HG03442 (cell line): ENCODE measurements at regions not wholly inside any gene's neighbourhood (a gene's known extent, or its start where the extent isn't known, plus 50 kb on each side); places are given as distances from the start of the nearest gene placed in this dataset.
A peak's percentile ranks its signal among the peaks of the same experiment; 100 is the strongest.
"Not testable (repeated sequence)": the region's sequence is repeated elsewhere in the genome, so short reads cannot be mapped to it uniquely, and the experiment has no call there.

Experiments
- ATAC-seq: cut with Tn5 transposase; IDR thresholded peaks from one replicate; pipeline ENCODE4 v1.9.1; 2021; ENCODE audit warnings: mild to moderate bottlenecking, moderate library complexity; ENCODE audit not compliant: unreplicated experiment

DNA sequence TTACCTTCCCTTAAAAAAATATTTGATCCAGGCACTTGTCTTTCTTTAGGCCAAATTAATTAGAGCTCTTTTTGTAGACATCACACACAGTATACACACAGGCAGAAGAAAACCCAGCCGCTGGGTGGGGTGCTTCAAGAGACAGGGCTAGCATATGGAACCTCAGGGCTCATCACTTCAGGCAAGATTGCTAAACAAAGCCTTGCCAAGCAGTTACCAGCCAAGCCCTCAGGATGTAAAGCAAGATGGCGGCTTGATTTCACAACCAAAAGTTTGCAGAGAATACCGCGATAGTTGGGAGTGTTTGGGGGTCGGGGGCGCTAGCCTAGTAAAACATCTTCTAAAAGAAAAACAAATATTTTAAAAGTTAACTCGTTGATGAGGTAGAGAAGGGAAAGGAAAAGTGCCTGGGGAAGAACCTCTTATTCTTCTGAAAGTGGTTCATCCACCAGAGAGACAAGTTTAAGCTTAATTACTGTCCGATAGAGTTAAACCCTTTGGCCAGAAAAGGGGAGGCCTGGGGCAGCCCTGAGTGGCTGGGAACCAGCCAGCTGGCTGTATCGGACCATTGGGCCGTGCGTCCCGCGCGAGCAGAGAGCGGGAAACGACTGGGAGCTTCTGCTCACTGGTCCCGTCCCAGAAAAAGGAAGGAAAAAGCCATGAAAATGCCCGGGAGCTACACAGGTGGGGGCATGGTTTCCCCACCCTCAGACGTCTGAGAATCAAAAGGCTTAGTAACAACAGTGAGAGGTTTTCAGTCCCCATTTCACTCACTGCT, 254.9 kb upstream of the PCDH20 start:
- no peak for ATAC-seq

DNA sequence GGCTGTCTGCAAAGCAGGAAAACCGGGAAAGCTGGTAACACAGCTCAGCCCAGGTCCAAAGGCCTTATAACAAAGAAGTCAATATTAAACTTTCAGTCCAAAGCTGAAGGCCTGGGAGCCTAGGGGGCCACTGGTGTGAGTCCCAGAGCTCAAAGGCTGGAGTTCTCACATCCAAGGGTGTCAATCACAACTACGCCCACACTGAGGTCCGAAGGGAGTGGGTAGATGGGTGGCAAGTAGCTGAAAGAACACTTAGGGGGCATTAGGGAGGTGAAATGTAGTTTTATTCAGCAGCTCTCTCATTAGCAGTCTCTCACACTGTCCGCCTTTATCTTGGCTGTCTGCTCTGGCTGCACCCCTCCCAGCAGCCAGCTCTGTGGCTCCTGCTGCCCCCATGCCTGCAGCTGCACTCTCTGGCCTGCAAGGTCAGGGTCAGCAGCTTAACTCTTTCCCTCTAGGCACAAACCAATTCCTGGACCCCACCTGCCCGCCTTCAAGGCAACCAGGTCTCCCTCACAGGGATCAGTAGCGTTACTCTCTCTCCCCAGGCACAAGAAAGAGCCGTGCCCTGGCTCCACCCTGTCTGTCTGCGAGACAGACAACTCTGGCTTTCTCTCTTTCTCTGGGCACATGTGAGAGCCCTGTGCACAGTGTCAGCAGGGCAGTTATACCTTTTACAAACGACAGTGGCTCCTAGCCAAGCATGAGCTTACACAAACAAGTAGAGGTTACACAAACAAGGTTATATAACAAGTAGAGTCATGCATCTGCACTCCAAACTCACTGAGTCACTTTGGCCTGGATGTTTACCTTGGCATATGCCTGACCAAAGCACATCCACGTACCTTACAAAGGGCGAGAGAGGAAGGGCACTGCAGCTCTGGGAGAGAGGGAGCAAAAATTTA, 249.4 kb upstream of the PCDH20 start:
- ATAC-seq: no peak

DNA sequence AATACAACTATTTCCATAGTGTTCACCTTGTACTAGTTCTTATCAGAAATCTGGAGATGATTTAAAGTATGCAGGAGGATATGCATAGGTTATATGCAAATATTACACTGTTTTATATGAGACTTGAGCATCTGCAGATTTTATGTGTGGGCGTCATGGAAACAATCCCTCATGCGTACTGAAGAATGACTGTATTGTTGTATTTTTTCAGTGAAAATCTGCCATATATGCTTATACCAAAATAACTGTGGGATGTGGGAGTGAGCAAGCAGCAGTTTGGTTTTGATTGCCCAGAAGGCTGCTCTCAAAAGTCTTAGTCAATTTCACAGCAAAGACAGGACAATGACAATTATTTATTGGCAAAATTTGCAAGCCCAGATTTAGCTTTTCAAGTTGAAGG, 238.8 kb upstream of the PCDH20 start:
- ATAC-seq: no peak

DNA sequence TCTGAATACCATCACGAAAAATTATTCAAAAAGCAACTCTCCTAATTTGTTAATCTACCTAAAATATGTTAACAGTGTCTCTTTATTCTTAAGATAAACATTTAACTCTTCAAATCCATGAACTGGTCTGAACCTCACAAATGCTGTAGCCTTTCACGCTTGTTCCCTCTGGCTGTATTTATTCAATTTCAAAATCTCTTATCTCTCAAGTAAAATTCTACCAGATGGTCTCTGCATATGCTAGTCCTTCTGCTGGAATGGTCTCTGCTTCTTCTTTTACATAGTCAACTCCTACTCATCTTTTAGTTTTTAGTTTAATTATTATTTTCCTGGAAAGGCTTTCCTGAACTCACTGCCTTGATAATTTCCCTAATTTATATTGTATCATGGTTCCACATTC, 232.9 kb upstream of the PCDH20 start:
- no peak for ATAC-seq

DNA sequence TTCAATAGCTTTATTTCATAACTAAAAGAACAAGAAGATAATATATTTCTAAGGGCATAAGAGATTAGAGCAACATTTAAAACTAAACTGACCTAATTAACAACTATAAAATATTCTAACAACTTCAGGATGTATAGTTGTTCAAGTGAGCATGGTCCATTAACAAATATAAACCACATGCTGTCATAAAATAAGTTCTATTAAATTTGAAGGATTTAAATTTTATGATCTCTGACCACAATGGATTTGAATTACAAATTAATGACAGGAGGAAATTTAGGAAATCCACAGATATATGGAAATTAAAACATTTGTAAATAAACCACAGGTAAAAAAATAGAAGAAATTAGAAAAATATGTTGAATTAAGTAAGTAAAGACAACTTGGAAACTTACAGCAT, 196.5 kb upstream of the PCDH20 start:
- ATAC-seq: no peak

DNA sequence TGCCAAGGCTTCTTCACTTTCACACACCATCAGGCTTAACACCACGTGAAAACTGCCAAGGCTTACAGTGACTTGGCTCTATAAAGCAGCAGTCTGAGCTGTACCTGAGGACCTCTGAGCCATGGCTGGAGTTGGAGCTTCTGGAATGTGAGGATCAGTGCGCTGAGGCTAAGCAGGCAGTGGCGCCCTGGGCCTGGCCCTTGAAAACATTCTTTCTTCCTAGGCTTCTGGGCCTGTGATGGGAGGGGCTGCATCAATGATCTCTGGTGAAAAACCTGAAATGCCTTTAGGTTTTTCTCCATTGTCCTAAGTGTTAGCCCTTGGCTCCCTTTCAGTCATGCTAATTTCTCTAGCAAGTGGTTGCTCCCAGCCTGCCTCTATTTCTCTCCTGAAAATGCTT, 192.5 kb upstream of the PCDH20 start:
- ATAC-seq: no peak

DNA sequence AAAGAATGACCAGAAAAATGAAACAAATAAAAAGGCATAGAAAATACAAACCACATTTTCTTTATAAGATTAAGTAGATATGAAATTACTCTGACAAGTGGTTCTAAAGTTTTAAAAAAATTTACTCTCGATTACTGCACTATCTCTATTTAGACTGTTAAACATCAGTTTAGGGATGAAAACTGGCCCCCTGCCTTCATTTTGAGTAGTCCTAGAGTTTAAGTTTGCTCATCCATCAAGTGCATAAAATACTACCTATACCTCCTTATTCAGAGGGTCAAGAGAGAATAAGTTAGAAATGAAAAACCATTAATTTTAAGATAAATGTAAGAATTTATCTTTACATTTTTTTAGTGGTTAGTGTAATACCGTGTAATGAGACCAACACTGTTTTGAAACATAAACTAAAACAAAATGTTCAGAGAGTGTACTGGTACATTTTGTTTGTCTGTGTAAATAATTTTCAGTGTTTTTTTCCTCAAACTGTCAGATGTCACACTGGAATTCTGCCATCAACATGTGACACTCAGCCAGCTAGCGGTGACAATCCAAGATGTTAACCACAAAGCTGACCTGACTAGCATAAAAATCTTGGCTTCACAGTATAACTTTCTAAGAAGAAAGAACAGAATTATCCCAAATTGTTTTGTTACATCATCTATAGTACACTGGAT, 184.8 kb upstream of the PCDH20 start:
- ATAC-seq: no peak

DNA sequence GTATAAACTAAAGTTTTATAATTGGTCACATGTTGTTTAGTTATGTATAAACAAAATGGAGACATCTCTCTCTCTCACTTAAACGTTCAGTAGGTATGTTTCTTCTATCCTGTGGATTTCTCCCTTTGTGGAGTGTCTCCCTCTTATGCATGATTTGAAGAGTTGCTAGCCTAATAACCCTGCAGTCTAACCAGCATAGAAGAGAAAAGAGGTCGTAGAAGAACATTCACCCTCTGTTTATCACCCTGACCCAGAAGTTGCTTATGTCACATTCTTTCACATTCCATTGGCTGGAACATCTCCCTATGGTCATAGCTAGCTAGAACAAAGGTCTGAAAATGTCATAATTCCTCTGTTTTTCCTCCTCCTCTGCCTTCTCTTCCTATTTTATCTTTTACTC, 176.8 kb upstream of the PCDH20 start:
- no peak for ATAC-seq

DNA sequence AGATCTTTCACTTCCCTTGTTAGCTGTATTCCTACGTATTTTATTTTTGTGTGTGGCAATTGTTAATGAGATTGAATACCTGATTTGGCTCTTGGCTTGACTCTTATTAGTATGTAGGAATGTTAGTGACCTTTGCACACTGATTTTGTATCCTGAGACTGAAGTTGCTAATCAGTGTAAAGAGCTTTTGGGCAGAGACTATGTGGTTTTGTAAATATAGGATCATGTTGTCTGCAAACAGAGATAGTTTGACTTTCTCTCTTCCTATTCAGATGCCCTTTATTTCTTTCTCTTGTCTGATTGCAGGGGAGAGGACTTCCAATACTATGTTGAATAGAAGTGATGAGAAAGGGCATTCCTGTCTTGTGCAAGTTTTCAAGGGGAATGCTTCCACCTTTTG, 160.3 kb upstream of the PCDH20 start:
- ATAC-seq: no peak

DNA sequence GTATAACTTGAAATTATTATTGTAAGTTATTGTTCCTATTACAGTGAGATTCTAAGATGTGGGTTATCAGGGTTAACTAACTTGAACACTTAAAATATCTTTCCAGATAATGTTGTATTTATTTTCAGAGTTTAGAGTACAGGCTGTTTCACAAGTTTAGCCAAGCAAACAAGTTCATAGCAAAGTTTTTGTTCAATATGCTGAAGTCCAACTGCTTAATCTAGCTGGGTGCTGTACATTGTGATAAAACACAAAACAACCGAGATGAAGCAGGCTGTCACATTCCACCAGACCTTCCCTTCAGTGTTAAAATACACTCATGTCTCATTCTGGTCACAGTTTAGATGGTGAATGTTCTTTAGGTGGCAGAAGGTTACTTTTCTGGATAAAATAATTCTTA, 148.0 kb upstream of the PCDH20 start:
- ATAC-seq: no peak

DNA sequence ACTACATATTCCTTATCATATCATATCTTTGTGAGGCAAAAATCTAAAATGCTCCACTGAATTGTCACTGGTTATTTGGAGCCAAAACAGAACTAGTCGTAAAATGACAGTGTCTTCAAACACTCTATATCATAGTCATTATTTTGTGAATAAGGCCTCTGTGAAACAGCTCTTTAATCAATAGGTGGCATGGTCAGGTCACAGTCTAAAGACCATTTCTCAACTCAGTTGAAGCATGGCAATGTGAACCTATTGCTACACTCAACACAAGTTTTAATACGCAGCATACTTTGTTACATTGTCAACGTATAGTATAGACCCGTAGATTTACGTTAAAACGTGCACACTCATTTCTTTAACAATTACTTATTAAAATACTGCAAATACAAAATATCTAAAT, 131.3 kb upstream of the PCDH20 start:
- no peak for ATAC-seq

DNA sequence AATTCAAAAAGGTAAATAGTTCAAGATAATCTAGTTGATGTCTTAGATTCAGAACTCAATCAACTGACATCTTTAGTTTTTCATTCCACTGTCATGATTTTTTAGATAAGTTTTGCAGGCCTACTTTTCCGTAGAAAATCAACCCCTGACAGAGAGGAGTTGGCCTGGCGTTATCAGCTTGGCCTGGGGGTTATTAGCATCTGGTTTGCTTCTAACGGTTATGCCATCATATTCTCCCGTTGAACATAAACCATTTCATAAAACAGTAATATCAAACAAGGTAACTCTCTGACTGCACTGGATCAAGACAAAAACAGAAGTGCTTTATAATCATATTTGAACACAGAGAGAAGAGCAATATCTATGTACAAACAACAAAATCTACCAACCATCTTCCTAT, 130.8 kb upstream of the PCDH20 start:
- ATAC-seq: no peak

DNA sequence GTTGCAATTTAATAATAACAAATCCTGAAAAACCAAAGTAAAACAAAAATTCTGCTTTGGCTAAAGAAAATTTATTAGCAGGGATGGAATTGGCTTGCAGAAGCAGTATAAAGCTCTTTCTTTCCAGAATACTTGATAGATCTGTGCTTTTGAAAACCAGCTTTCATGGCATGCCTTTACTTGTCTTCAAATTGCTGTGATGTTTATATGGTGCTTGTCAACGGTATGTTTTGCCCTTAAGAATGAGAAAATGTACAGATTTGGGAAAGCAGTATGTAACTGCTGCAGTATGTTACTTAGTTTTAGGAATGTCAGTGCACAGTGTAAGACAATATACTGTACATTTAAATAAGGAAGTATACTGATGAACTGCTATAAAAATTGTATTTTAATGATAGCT, 120.8 kb upstream of the PCDH20 start:
- ATAC-seq: no peak

DNA sequence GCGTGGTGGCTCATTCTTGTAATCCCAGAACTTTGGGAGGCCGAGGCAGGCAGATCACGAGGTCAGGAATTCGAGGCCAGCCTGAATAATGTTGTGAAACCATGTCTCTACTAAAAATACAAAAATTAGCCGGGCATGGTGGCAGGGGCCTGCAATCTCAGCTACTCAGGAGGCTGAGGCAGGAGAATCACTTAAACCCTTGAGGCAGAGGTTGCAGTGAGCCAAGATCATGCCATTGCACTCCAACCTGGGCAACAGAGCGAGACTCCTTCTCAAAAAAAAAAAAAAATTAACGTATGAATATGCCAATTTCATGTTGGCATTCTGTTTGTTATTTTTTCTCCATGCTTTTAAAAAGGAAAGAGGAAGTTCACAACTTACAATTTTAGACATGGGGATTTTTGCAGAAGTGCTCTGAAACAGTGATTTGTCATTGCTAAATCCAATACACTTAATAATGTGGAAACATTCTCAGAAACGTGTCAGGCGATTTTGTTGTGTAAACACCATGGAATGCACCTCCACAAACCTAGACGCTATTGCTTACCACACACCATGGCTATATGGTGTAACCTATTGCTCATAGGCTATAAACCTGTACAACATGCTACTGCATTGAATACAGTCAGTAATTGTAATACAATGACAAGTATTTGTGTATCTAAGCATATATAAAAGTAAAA, 115.9 kb upstream of the PCDH20 start:
- peak; percentile 41 for ATAC-seq

DNA sequence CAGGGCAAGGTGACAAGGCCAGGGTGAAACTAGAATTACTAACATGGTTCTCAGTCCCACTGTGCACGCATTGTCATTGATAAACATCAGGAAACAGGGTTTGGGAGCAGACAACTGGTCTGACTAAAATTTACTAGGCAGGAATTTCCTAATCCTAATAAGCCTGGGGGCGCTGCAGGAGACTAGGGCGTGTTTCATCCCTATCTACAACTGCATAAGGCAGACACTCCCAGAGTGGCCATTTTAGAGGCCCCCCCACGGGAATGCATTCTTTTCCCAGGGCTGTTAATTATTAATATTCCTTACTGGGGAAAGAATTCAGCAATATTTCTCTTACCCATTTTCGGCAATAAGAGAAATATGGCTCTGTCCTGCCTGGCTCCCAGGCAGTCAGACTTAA, 103.6 kb upstream of the PCDH20 start:
- ATAC-seq: not testable (repeated sequence)

DNA sequence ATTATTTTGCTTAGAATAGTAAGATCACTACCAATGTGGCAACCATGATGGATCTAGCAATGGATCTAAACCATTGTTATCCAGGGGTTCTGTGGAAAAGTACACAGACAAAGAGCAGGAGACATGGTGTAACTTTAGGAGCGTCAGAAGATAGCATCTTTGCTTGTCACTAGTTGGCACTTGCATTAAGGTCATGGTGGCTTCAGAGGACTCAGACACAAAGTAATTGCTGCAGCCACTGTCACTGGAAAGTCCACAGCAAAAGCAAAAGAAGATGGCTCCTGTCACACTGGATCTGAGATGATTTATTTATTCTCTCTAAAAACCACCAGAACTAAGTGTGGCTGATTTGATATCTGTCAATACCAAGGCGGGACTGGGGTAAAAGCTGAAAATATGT, 93.3 kb upstream of the PCDH20 start:
- no peak for ATAC-seq

DNA sequence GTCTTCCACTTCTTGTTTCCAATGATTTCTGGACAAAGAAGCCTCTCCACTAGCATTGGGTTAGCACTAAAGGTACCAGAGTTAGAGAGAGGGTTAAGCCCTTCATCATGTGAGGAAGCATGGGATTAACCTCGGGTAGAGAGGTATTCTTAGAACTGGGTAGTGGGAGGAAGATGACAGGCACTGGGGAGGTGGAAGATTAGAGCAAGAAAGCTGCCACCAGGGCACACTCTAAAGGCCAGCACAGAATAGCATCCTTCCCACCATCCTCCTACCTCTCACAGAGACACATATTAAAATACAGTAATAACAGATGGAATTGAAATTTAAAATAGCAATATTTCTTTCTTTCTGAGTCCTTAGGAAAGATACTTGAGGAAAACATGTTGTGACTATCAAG, 84.5 kb upstream of the PCDH20 start:
- no peak for ATAC-seq

DNA sequence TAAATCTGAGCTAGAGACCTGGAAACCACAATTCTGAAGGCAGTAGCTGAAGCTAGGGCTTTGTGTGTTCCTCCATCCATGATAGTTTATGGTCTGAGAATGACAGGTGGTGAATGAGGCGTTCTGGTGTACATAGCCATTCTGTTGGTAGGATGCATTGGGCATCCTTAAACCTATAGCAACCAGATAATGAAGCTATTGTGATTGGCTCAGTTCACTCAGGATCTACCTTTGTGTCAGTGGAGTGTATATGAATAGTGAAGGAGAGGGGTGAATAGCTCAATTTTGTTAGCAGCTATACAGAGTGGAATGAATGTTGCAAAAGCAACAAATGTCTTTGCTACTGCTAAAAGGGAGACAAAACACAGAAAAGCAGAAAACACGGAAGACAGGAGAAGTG, 80.0 kb upstream of the PCDH20 start:
- ATAC-seq: no peak

DNA sequence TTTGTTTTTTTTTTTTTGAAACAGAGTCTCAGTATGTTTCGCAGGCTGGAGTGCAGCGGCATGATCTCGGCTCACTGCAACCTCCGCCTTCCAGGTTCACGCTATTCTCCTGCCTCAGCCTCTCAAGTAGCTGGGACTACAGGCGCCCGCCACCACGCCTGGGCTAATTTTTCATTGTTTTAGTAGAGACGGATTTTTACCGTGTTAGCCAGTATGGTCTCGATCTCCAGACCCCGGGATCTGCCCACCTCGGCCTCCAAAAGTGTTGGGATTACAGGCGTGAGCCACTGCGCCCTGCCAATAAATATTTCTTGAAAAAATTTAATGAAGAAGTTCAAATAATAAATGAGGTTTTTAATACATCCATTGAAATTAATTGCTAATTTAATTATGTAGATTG, 77.9 kb upstream of the PCDH20 start:
- not testable (repeated sequence) for ATAC-seq

DNA sequence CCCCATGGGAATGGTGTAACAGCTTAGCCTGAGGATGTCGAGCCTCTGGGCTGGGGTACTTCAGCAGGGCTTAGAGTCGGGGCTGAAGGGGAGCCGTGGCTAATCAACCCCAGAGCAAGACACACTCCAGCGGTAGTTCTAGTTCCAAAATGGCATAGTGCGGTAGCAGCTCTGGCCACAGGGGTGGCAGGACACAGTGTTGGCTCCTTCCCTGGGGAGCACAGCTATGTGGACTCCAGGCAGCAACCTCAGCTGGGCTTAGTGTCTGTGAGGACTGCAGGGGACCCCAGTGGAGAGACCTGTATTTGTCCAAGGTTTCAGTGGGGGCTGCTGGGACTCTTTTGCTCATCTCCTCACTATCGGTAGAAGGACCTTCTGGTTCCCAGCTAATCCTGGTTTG, 70.8 kb upstream of the PCDH20 start:
- no peak for ATAC-seq

DNA sequence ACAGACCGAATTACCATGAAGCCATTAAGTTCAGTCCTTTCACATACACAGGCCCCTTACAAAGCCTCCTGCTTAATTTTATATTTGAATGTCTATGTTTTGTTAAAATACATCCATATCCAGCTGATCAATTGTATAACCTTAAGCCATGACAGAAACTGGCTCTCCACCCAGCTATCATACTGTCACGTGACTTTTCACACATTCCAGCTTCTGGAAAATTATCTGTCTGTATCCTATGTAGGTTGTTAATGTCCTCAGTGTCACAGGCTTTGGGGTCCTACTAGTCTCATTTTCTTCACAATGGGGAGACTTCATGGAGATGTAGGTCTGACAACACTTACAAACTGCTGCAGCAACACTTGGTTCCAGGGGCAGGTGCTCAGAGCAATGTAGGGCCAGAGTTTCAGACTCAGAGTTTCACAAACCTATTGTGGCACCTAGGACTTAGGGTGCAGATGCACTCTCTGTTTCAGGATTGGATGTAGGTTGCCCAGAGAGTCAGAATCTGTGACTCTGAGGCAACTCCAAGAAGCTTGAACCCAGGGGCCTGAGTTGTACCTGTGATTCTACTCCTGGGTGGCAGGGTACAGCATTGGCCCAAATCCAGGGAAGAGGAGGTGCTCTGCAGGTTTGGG, 69.6 kb upstream of the PCDH20 start:
- ATAC-seq: no peak
